Stomach smooth muscle (tissue), 2 donors: ENCODE measurements at regions not wholly inside any gene's neighbourhood (a gene's known extent, or its start where the extent isn't known, plus 50 kb on each side); places are given as distances from the start of the nearest gene placed in this dataset.

Experiments
- H3K27ac ChIP-seq: one replicate; pipeline ENCODE4 v1.7.0; 2013; ENCODE audit warnings: mild to moderate bottlenecking, low read length, inconsistent platforms
- H3K27me3 ChIP-seq, 2 donors: one replicate each; pipeline ENCODE4 v1.7.0; 2013; ENCODE audit warnings: low read length in 2 of 2; ENCODE audit not compliant: insufficient read depth in 2 of 2, control insufficient read depth in 1 of 2
- H3K36me3 ChIP-seq, 2 donors: one replicate each; pipeline ENCODE4 v1.7.0; 2013; ENCODE audit warnings: low read length in 2 of 2; ENCODE audit not compliant: control insufficient read depth in 2 of 2, insufficient read depth in 2 of 2
- H3K4me1 ChIP-seq: one replicate; pipeline ENCODE4 v1.7.0; 2013; ENCODE audit warnings: low read length; ENCODE audit not compliant: control insufficient read depth, insufficient read depth
- H3K4me3 ChIP-seq, 2 donors: one replicate each; pipeline ENCODE4 v1.7.0; 2013; ENCODE audit warnings: low read length in 2 of 2
- H3K9ac ChIP-seq, 2 donors: one replicate each; pipeline ENCODE4 v1.7.0; 2013; ENCODE audit warnings: low read length in 2 of 2, mild to moderate bottlenecking in 1 of 2
- H3K9me3 ChIP-seq, 2 donors: one replicate each; pipeline ENCODE4 v1.7.0; 2013; ENCODE audit warnings: low read length in 2 of 2; ENCODE audit not compliant: control insufficient read depth in 2 of 2
- donor health status: healthy.
- donor health status: Pancreatic carcinoma.

DNA sequence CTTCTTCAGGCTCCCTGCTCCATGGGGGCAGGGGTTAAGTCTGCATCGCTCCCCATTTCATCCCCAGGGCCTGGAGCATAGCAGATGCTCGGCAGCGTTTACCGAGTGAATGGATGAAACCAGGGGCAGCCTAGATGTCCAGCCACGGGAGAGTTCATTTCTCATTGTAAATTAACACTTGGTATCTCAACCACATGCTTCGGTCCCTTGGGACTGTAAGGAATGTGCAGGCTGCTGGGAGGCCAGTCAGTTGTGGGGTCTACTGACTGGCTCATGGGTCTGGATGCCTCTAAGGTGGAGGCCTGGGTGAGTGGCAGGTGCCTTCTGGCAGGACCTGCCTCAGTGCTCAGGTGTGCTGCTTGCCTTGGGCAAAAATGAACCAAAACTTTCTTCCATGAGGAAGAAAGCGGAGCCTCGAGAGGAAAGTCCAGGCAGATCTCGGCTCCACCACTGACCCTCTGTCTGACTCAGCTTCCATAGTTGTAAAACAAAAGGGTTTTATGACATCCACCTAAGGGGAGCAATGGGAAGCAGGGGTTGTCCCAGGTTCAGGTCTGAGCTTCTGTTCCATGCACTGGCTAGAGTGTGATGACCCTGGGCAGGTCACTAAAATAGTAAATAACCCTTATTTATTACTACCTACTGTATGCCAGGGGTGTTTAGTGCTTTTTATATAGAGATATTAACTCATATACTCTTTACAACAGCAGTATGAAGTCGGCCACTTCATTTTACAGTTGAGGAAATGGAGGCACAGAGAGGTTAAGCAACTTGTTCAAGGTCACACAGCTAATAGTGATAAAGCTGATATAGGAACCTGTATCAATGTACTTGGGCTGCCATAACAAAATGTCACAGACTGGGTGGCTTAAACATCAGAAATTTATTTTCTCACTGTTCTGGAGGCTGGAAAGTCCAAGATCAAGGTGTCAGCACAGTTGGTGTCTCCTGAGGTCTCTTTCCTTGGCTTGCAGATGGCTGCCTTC, 144.3 kb upstream of the STX18 start:
- no peaks in the 10 kb centered on the region for H3K27me3 ChIP-seq
- H3K36me3 ChIP-seq: no peaks in the 10 kb centered on the region
- H3K9ac ChIP-seq: no peak overlapping the region

DNA sequence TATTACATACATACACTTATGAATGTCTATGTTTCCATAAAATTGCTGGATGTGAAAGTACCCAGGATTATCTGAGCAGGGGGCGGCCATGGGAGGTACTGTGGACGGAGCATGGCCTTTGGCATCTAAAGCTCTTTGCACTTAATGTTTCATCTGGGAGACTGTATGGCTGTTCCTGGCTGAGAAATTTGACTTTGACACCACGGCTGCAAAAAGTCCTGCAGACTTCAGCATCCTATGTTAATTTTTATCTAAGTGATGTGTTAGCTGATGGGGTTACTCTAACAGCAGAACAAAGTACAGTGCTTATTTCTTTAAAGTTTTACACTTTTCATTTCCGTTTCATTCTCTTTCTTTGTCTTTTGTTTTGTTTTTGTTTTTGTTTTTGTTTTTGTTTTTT, 139.8 kb upstream of the STX18 start:
- H3K9ac ChIP-seq: no peak overlapping the region
- H3K27me3 ChIP-seq: no peaks in the 10 kb centered on the region
- no peak overlapping the region for H3K27ac ChIP-seq
- no peaks in the 10 kb centered on the region for H3K9me3 ChIP-seq
- H3K36me3 ChIP-seq: no peaks in the 10 kb centered on the region
- no peaks in the 10 kb centered on the region for H3K4me1 ChIP-seq
- no peak overlapping the region for H3K4me3 ChIP-seq

More for the DNA sequence above, 144.3 kb upstream of the STX18 start:
- Histone ChIP-seq H3K27ac (no peak overlapping the region), H3K4me3 (no peak overlapping the region), H3K9me3 (no peaks in the 10 kb centered on the region), H3K4me1 (no peaks in the 10 kb centered on the region)

DNA sequence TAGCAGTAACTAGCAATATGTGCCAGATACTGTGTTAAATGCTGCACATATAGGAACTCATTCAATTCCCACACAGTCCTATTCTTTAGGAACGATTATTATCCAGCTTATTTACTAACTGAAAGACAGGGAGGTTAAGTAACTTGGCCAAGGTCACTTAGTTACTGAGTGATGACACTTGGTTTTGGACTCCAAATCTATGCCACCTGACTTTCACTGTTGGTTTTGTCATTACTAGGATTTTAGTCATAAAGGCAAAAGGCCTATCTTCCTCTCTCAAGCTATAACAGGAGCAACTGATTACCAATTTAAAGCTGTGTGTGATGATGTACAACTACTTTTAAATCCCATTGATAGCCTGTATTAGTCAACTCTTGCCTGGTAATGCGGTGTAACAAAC, 138.9 kb upstream of the STX18 start:
- H3K36me3 ChIP-seq: no peaks in the 10 kb centered on the region
- no peaks in the 10 kb centered on the region for H3K27me3 ChIP-seq
- no peaks in the 10 kb centered on the region for H3K9me3 ChIP-seq
- H3K27ac ChIP-seq: no peak overlapping the region
- H3K4me1 ChIP-seq: no peaks in the 10 kb centered on the region
- no peak overlapping the region for H3K4me3 ChIP-seq
- no peak overlapping the region for H3K9ac ChIP-seq

DNA sequence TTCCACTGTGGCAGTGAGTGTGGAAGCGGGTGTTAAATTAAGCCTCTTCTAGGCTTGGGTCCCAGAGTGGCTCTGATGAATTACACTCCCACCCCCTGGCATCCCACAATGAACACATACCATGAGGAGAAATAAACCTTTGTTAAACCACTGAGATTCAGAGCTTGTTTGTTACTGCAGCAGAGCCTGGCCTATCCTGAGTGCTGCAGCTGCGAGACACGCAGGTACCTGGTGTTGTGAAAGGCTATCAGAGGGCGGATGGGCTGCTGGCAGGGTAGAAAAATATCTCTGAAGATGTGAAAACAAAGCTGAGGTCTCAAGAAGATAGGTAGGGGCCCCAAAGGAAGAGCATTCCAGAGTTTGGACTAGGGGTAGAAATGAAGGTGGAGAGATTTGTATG, 138.4 kb upstream of the STX18 start:
- Histone ChIP-seq H3K36me3 (no peaks in the 10 kb centered on the region), H3K27me3 (no peaks in the 10 kb centered on the region), H3K27ac (no peak overlapping the region), H3K4me1 (no peaks in the 10 kb centered on the region), H3K4me3 (no peak overlapping the region), H3K9me3 (no peaks in the 10 kb centered on the region), H3K9ac (no peak overlapping the region)

DNA sequence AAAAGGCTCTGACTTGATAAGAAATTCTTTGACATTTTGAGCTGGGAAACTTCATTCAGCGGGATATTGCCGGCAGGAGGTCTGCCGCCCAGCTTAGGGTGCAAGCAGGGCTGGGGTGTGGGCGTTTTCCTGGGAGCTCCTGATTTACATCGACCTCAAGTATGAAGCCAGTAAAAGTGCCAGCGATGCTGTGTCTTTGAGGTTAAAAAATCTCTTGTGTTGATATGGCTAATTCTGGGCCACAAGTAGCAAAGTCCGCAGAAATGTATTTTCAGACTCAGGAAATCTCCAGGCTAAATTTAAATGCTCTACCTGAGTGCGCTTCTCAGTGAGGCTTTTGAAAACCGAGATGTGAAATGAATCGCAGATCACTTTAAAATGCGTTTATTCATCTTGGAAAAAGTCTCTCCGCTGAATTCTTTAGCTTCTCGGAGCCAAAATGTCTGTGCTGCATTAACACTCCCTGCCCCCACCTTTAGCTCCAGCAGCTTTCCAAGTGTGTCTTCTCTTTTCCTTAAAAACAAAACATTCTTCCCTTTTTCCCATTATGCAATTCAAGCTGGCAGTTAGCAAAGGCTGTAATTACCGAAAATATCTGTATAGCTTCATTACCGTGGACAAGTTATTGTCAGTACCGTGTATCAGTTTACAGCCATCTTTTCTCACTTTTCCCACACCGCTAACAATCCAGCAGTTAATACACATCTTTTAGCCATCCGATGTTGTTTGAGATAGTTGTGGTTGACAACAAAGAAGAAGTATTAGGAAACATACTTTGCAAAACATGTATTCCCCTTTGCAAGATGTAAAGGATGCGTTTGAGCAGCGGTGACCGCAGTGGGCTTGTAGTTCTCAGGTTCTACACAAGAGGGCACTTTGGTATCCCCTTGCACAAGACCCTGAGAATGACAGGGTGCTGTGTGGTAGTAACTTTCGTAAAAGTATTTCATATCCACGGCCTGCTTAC, 136.0 kb upstream of the STX18 start:
- no peaks in the 10 kb centered on the region for H3K4me1 ChIP-seq
- no peak overlapping the region for H3K9ac ChIP-seq
- peak overlapping the region in 1 of 2 donors; percentile 10 for H3K4me3 ChIP-seq
- H3K27me3 ChIP-seq: no peaks in the 10 kb centered on the region
- H3K36me3 ChIP-seq: no peaks in the 10 kb centered on the region
- H3K27ac ChIP-seq: no peak overlapping the region
- H3K9me3 ChIP-seq: no peaks in the 10 kb centered on the region

DNA sequence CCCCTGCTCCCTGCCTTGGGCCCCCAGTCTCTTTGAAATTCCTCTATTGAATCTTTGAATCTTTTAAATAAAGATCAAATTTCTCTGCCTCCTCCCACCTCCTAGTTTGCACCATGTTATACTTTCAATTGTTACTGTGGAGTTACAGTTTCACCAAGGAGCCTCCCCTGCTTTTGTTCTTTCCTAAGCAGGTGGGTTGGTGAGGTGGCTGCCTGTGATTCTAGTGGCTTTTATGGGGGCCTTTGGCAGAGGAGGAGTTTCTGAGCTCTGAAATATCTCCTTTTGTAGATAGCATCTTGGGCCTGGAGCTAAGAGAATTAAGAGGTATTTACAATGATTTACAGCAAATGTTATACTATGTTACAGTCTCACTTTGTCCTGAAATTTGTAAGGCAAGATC, 133.8 kb upstream of the STX18 start:
- Histone ChIP-seq H3K4me1 (no peaks in the 10 kb centered on the region), H3K9me3 (no peaks in the 10 kb centered on the region), H3K9ac (no peak overlapping the region), H3K27me3 (no peaks in the 10 kb centered on the region), H3K27ac (no peak overlapping the region), H3K4me3 (no peak overlapping the region), H3K36me3 (no peaks in the 10 kb centered on the region)

DNA sequence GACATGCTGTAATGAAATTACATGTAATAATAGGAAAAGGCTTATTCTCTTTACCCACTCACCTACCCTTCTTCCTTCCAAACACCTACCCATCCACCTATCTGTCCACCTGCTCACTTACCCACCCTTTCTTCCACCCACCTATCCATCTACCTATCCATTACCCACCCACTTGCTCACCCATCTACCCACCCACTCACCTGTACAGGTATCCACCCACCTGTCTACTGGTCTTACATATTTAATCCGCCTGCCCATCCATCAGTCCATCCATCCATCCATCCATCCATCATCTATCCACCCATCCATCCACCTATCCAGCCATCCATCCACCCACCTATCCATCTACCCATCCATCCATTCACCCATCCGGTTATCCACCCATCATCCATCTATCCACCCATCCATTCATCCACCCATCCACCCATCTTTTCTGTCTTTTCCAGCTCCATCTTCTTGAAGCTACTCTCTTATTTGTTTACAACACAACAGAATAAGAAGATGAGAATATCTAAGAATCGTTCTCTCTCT, 133.3 kb upstream of the STX18 start:
- no peak overlapping the region for H3K4me3 ChIP-seq
- no peaks in the 10 kb centered on the region for H3K4me1 ChIP-seq
- no peaks in the 10 kb centered on the region for H3K36me3 ChIP-seq
- H3K27me3 ChIP-seq: no peaks in the 10 kb centered on the region
- no peak overlapping the region for H3K27ac ChIP-seq
- H3K9me3 ChIP-seq: no peaks in the 10 kb centered on the region
- no peak overlapping the region for H3K9ac ChIP-seq

DNA sequence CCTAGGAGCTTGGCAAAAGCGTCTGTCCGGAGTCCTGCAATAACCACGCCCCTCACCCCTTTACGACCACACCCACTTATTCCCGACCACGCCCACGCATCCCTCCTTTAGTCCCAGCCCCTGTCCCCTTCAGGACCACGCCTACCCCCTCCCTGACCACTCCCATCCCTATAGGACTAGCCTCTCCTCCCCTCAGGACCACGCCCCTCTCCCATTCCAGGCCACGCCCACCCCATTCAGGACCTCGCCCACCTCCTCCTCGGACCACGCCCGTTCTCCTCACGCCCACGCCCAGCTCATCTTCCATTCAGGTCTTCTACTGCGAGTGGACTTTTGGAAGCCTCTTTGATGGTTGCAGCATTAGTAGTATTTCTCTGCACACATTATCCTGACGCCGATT, 131.2 kb upstream of the STX18 start:
- H3K9me3 ChIP-seq: no peaks in the 10 kb centered on the region
- no peak overlapping the region for H3K27ac ChIP-seq
- no peaks in the 10 kb centered on the region for H3K27me3 ChIP-seq
- no peak overlapping the region for H3K4me3 ChIP-seq
- no peaks in the 10 kb centered on the region for H3K36me3 ChIP-seq
- no peaks in the 10 kb centered on the region for H3K4me1 ChIP-seq
- H3K9ac ChIP-seq: no peak overlapping the region

DNA sequence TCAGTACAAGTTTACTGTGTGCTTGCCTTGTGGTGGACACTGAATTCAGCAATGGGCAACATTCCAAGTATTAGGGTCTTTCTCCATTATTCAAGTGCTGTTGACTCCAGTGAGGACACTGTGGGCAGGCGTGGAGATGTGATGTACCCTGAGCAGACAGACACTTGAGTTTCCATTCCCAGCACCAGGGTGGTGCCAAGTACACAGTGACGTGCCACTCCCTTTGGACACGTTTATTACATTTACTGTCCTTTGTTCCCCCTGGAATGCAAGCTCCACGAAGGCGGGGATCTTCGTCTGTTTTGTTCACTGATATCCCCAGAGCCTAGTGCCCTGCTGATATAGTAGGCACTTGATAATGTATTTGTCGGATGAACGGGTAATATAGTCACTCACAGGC, 130.6 kb upstream of the STX18 start:
- Histone ChIP-seq H3K9me3 (no peaks in the 10 kb centered on the region), H3K4me3 (no peak overlapping the region), H3K36me3 (no peaks in the 10 kb centered on the region), H3K9ac (no peak overlapping the region), H3K27ac (no peak overlapping the region), H3K27me3 (no peaks in the 10 kb centered on the region), H3K4me1 (no peaks in the 10 kb centered on the region)

DNA sequence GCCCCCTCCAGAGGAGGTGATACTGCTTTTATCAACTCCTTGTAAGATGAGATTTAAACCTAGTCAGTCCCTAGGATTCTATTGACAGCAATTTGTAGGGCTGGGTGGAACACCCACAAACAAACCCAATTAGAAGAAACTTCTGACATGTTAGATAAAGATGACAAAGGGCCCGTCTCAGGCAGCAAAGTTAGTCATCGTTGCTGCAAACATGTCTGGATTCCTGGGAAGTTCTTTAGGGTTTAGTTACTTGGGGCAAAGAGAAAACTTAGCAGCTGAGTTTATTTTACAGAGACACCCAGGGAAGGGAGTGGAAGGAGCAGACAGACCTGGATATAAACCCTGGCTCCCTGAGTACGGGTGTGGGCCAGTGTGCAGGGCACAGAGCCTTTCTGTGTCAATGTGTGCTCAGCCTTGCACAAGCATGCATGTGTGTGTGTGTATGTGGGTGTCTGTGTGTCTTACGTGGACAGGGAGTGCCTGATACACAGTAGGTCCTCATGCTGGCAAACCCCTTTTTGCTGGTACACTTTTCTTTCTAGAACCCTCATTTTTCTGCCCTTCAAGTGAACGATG, 130.0 kb upstream of the STX18 start:
- H3K4me1 ChIP-seq: no peaks in the 10 kb centered on the region
- no peak overlapping the region for H3K27ac ChIP-seq
- H3K4me3 ChIP-seq: no peak overlapping the region
- no peak overlapping the region for H3K9ac ChIP-seq
- H3K36me3 ChIP-seq: no peaks in the 10 kb centered on the region
- H3K27me3 ChIP-seq: peaks cover 0 to 2% of the 10 kb centered on the region in 2 donors
- H3K9me3 ChIP-seq: no peaks in the 10 kb centered on the region
